HEK293 (cell line): ENCODE measurements at regions not wholly inside any gene's neighbourhood (a gene's known extent, or its start where the extent isn't known, plus 50 kb on each side); places are given as distances from the start of the nearest gene placed in this dataset.

ENCODE experiments used
- CTCF ChIA-PET: fragments of 350-600 bp; formaldehyde crosslinking; extraction: SDS; loops from one replicate; lab custom pipeline; 2021; ENCODE audit warnings: antibody characterized with exemption; lab: Yijun Ruan, JAX
- POLR2A ChIA-PET: fragments of 300-600 bp; formaldehyde crosslinking; extraction: SDS; loops from one replicate; lab custom pipeline; 2020; ENCODE audit warnings: antibody characterized with exemption, inconsistent platforms; lab: Yijun Ruan, JAX
- H3K27ac ChIP-seq: fragments of 200-500 bp; sonication (Bioruptor generic); 2 replicates; pipeline ENCODE4 v1.5.1; 2014; ENCODE audit warnings: low read depth, low read length, control low read depth, inconsistent platforms; ENCODE audit errors: extremely low read depth
- H3K36me3 ChIP-seq, 2 experiments: fragments of 200-500 bp in 1 of 2; sonication (Bioruptor generic) in 1 of 2; 1 replicate in 1 of 2; 2 replicates in 1 of 2; pipeline ENCODE4 v1.5.1; 2014 to 2017; ENCODE audit warnings: inconsistent platforms in 2 of 2, low read length in 2 of 2; ENCODE audit not compliant: control insufficient read depth in 2 of 2, insufficient read depth in 1 of 2
- H3K4me1 ChIP-seq: fragments of 200-500 bp; sonication (Bioruptor generic); 2 replicates; pipeline ENCODE4 v1.5.1; 2014; ENCODE audit warnings: mild to moderate bottlenecking, low read length, inconsistent platforms; ENCODE audit not compliant: control insufficient read depth, insufficient read depth
- H3K4me3 ChIP-seq: 2 replicates; pipeline ENCODE4 v1.5.1; 2011; ENCODE audit warnings: low read depth, mild to moderate bottlenecking, control low read depth, low read length, moderate library complexity
- H3K9me3 ChIP-seq: fragments of 200-500 bp; sonication (Bioruptor generic); 2 replicates; pipeline ENCODE4 v1.5.1; 2014; ENCODE audit warnings: low read depth, low read length, inconsistent platforms; ENCODE audit not compliant: control insufficient read depth, insufficient read depth
- FEZF1 ChIP-seq: fragments of 450-650 bp; formaldehyde crosslinking; IDR thresholded peaks from 2 replicates; pipeline ENCODE4 v1.5.1; 2016; ENCODE audit warnings: missing biosample characterization, missing genetic modification characterization
- GLI2 ChIP-seq: fragments of 450-650 bp; formaldehyde crosslinking; IDR thresholded peaks from 2 replicates; pipeline ENCODE4; 2017; ENCODE audit warnings: missing biosample characterization, missing genetic modification characterization, low read depth, borderline replicate concordance
- IKZF3 ChIP-seq: fragments of 450-650 bp; IDR thresholded peaks from 2 replicates; pipeline ENCODE4 v1.5.0; 2018; ENCODE audit warnings: missing biosample characterization, mild to moderate bottlenecking, missing genetic modification characterization, moderate library complexity
- KLF7 ChIP-seq: fragments of 450-650 bp; formaldehyde crosslinking; IDR thresholded peaks from 2 replicates; pipeline ENCODE4 v1.5.1; 2016; ENCODE audit warnings: missing biosample characterization, missing genetic modification characterization, borderline replicate concordance
- TCF7L2 ChIP-seq: IDR thresholded peaks from 2 replicates; pipeline ENCODE4 v1.6.1; 2011; ENCODE audit warnings: low read depth, mild to moderate bottlenecking, inconsistent platforms, low read length, moderate library complexity, borderline replicate concordance
- WT1 ChIP-seq: fragments of 450-650 bp; formaldehyde crosslinking; IDR thresholded peaks from 2 replicates; pipeline ENCODE4 v1.5.1; 2016; ENCODE audit warnings: missing biosample characterization, missing genetic modification characterization
- ZFP3 ChIP-seq: fragments of 450-650 bp; formaldehyde crosslinking; IDR thresholded peaks from 2 replicates; pipeline ENCODE4 v1.5.1; 2016; ENCODE audit warnings: low read depth, missing biosample characterization, missing genetic modification characterization
- ZFP41 ChIP-seq: fragments of 450-650 bp; formaldehyde crosslinking; IDR thresholded peaks from 2 replicates; pipeline ENCODE4 v1.5.1; 2016; ENCODE audit warnings: missing biosample characterization, missing genetic modification characterization, borderline replicate concordance
- ZNF114 ChIP-seq: fragments of 450-650 bp; formaldehyde crosslinking; IDR thresholded peaks from 2 replicates; pipeline ENCODE4 v1.5.0; 2017; ENCODE audit warnings: missing biosample characterization, missing genetic modification characterization
- ZNF19 ChIP-seq: fragments of 450-650 bp; formaldehyde crosslinking; IDR thresholded peaks from 2 replicates; pipeline ENCODE4; 2016; ENCODE audit warnings: missing biosample characterization, missing genetic modification characterization, low read depth
- ZNF239 ChIP-seq: fragments of 450-650 bp; formaldehyde crosslinking; IDR thresholded peaks from 2 replicates; pipeline ENCODE4 v1.5.1; 2016; ENCODE audit warnings: missing biosample characterization, missing genetic modification characterization
- ZNF248 ChIP-seq: fragments of 450-650 bp; formaldehyde crosslinking; IDR thresholded peaks from 2 replicates; pipeline ENCODE4 v1.5.1; 2017; ENCODE audit warnings: missing biosample characterization, missing genetic modification characterization
- ZNF335 ChIP-seq: fragments of 450-650 bp; formaldehyde crosslinking; conservative IDR thresholded peaks from 2 replicates; pipeline ENCODE4 v1.5.1; 2016; ENCODE audit warnings: missing biosample characterization, missing genetic modification characterization
- ZNF350 ChIP-seq: fragments of 450-650 bp; formaldehyde crosslinking; IDR thresholded peaks from 2 replicates; pipeline ENCODE4 v1.5.0; 2017; ENCODE audit warnings: missing biosample characterization, mild to moderate bottlenecking, missing genetic modification characterization
- ZNF394 ChIP-seq: fragments of 450-650 bp; formaldehyde crosslinking; IDR thresholded peaks from 2 replicates; pipeline ENCODE4 v1.5.1; 2016; ENCODE audit warnings: missing biosample characterization, missing genetic modification characterization, mild to moderate bottlenecking, moderate library complexity, borderline replicate concordance
- ZNF423 ChIP-seq: fragments of 450-650 bp; formaldehyde crosslinking; IDR thresholded peaks from 2 replicates; pipeline ENCODE4 v1.5.1; 2016; ENCODE audit warnings: missing biosample characterization, missing genetic modification characterization
- ZNF600 ChIP-seq: fragments of 450-650 bp; formaldehyde crosslinking; IDR thresholded peaks from 2 replicates; pipeline ENCODE4 v1.5.1; 2016; ENCODE audit warnings: missing biosample characterization, missing genetic modification characterization
- ZNF701 ChIP-seq: fragments of 450-650 bp; formaldehyde crosslinking; IDR thresholded peaks from 2 replicates; pipeline ENCODE4 v1.5.1; 2016; ENCODE audit warnings: missing biosample characterization, missing genetic modification characterization
- ZNF76 ChIP-seq: fragments of 450-650 bp; formaldehyde crosslinking; IDR thresholded peaks from 2 replicates; pipeline ENCODE4; 2016; ENCODE audit warnings: low read depth, missing biosample characterization, missing genetic modification characterization, borderline replicate concordance
- ZNF792 ChIP-seq: fragments of 450-650 bp; formaldehyde crosslinking; IDR thresholded peaks from 2 replicates; pipeline ENCODE4 v1.5.1; 2016; ENCODE audit warnings: missing biosample characterization, missing genetic modification characterization
- TF ChIP-seq, protein P1 (sequence below): fragments of 450-650 bp; IDR thresholded peaks from 2 replicates; pipeline ENCODE4 v1.5.1; 2018; ENCODE audit warnings: missing biosample characterization, mild to moderate bottlenecking, missing genetic modification characterization

- POLR2A ChIA-PET = interaction anchor here (0.9 kb wide), 1 partner anchor 216 kb away, joined by 4 read pairs; no protein-coding TSS in a partner anchor
These were observed 290.9 kb downstream of the CRPPA start for GRCh38 chr7:16130111-16131110.

DNA sequence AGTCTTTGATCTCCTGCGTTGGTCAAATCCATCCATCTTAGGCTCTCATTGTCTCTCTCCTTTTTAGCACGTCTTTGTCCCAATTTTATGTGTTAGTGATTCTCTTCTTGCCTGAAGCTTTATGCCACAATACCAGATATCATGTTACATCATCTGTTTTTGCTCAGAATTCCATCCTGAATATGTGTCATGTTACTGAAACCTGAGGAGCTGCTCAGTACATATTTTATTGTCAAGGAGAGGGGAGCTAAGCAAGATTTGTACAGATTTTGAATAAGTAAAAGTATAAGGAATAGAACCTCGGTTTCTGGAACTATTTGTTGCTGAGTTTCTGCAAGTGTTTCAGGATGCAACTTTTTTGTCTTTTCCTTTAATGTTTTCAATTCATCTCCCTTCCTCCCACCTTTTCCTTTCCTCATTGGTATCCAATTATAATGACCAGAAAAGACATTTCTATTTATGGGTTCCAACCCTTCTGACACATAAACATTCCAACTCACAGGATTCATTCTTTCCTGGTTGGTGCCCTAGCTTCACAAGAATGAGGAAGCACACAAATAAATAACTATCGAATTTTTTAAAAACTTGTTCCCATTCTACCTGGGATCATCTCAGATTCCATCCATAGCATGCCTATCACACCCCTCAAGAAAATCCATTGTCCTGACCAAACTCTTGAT lies 291.8 kb downstream of the CRPPA start:
- Histone ChIP-seq H3K27ac (no peak overlapping the region), H3K4me3 (no peak overlapping the region), H3K4me1 (peaks cover 3% of the 10 kb centered on the region; the same call in 1 of the 2 replicates), H3K36me3 (no peaks in the 10 kb centered on the region), H3K9me3 (no peaks in the 10 kb centered on the region)
- TF ChIP-seq ZFP3 (no peak), ZNF701 (no peak), ZNF239 (no peak), ZNF792 (tag by site-specific recombination) (no peak), ZFP41 (no peak), IKZF3 (tag by site-specific recombination) (no peak), WT1 (tag by site-specific recombination) (no peak), ZNF423 (tag by site-specific recombination) (no peak)
- ChIA-PET POLR2A (interaction anchor here (0.9 kb wide), 1 partner anchor 217 kb away, joined by 4 read pairs; no protein-coding TSS in a partner anchor), CTCF (no interaction called here)

More at GRCh38 chr7:16130111-16131110, 290.9 kb downstream of the CRPPA start:
- Histone ChIP-seq H3K4me1 (peaks cover 3% of the 10 kb centered on the region; the same call in 1 of the 2 replicates), H3K27ac (no peak overlapping the region), H3K4me3 (no peak overlapping the region), H3K9me3 (no peaks in the 10 kb centered on the region), H3K36me3 (no peaks in the 10 kb centered on the region)
- CTCF ChIA-PET = no interaction called here
- TF ChIP-seq ZNF335 (tag by site-specific recombination) (no peak), ZNF394 (tag by site-specific recombination) (no peak), ZNF19 (tag by site-specific recombination) (no peak), ZNF350 (tag by site-specific recombination) (no peak), ZNF76 (no peak)
- TF ChIP-seq, protein P1, sequence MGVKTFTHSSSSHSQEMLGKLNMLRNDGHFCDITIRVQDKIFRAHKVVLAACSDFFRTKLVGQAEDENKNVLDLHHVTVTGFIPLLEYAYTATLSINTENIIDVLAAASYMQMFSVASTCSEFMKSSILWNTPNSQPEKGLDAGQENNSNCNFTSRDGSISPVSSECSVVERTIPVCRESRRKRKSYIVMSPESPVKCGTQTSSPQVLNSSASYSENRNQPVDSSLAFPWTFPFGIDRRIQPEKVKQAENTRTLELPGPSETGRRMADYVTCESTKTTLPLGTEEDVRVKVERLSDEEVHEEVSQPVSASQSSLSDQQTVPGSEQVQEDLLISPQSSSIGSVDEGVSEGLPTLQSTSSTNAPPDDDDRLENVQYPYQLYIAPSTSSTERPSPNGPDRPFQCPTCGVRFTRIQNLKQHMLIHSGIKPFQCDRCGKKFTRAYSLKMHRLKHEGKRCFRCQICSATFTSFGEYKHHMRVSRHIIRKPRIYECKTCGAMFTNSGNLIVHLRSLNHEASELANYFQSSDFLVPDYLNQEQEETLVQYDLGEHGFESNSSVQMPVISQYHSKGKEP (tag by site-specific recombination) = no peak

DNA sequence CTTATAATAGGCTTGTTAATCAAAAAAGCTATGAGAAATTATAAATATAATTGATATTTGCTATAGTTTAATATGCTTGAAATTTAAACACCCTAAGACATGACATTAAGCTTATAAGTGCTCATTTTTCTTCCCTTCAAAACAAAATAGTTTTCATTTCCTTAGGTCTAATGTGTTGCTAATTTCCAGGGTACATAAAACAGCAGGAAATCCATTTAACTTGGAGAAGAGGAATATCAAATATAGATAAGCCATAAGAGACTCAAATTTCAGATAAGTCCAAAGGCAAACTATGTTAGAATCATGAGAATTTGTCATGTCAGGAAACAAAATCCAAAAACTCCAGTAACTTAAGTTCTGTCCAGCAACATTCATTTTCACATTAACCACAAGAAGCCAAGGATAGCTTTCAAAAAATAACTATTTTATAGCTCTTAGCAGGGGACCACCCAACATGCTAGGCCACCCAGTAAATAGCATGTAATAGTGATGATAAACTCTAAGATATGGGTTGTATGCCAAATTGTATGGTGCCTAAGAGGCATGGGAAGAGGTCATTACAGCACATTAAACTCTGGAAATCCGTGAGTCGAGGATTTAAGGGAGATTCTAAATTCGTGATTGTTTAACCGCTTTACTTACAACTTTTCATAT lies 298.1 kb downstream of the CRPPA start:
- TF ChIP-seq TCF7L2 (peak; percentile 53; the same call in 1 of the 2 replicates), ZNF248 (tag by site-specific recombination) (no peak), ZNF114 (tag by site-specific recombination) (no peak), FEZF1 (tag by site-specific recombination) (peak; percentile 25; the same call in 1 of the 2 replicates), ZNF600 (no peak), IKZF3 (tag by site-specific recombination) (no peak), KLF7 (tag by site-specific recombination) (no peak), WT1 (tag by site-specific recombination) (no peak), GLI2 (tag by site-specific recombination) (peak; percentile 34; the same call in 1 of the 2 replicates)
- no peaks in the 10 kb centered on the region for H3K9me3 ChIP-seq
- H3K4me1 ChIP-seq = no peaks in the 10 kb centered on the region
- CTCF ChIA-PET = interaction anchor here (1.3 kb wide), 1 partner anchor 25 kb away, joined by 4 read pairs; no protein-coding TSS in a partner anchor
- no peak overlapping the region for H3K27ac ChIP-seq
- no peak overlapping the region for H3K4me3 ChIP-seq
- POLR2A ChIA-PET = no interaction called here
- H3K36me3 ChIP-seq = no peaks in the 10 kb centered on the region
